ENCODE measurements at regions not wholly inside any gene's neighbourhood (a gene's known extent, or its start where the extent isn't known, plus 50 kb on each side); places are given as distances from the start of the nearest gene placed in this dataset.

- TF ChIP-seq CTCF (IDR thresholded peaks at IDR 0.05) = no peak
- no peak for TF ChIP-seq POLR2A (IDR thresholded peaks at IDR 0.05)
These were observed 899.8 kb downstream of the RAB28 start for GRCh38 chr4:12584116-12584875.
